ENCODE measurements at regions not wholly inside any gene's neighbourhood (a gene's known extent, or its start where the extent isn't known, plus 50 kb on each side); places are given as distances from the start of the nearest gene placed in this dataset.

GRCh38 chr10:6333973-6334372 is 131.2 kb downstream of the PFKFB3 start:
- no peaks in the 10 kb centered on the region for H3K79me1 ChIP-seq (ENCODE audit: low read length)
- no peak overlapping the region for H3K18ac ChIP-seq (ENCODE audit: low read length)
- no peak overlapping the region for H3K4me3 ChIP-seq (ENCODE audit: low read length)
- no peak overlapping the region for H2BK15ac ChIP-seq (replicated peaks; ENCODE audit: low read depth)
- no CpG with 5 or more reads among the region's 2 CpGs for WGBS (ENCODE audit: extremely low coverage, insufficient coverage, low lambda C conversion rate)
- no peak overlapping the region for H3K56ac ChIP-seq (ENCODE audit: low read length)
- H2BK5ac ChIP-seq (ENCODE audit: low read length): no peak overlapping the region
- H3K27ac ChIP-seq (ENCODE audit: low read depth, low read length): no peak overlapping the region
- no peak overlapping the region for H3K4ac ChIP-seq (ENCODE audit: low read depth, low read length)
- H3K27me3 ChIP-seq (ENCODE audit: insufficient read depth, low read length, poor library complexity): no peaks in the 10 kb centered on the region
- no peak overlapping the region for H4K5ac ChIP-seq (ENCODE audit: low read length)
- H3K79me2 ChIP-seq (ENCODE audit: control insufficient read depth, insufficient read depth, low read length): no peaks in the 10 kb centered on the region
- H3K36me3 ChIP-seq (ENCODE audit: control insufficient read depth, insufficient read depth, low read length): no peaks in the 10 kb centered on the region
- no peak overlapping the region for H3K4me2 ChIP-seq (ENCODE audit: low read length)
- H2AK5ac ChIP-seq (ENCODE audit: low read length): no peak overlapping the region
- no peak overlapping the region for H3K23ac ChIP-seq (ENCODE audit: low read length)
- H3K9ac ChIP-seq (ENCODE audit: low read length): no peak overlapping the region
- no peaks in the 10 kb centered on the region for H3K4me1 ChIP-seq (ENCODE audit: control insufficient read depth, low read depth, low read length)
- H4K8ac ChIP-seq (ENCODE audit: low read depth, low read length): no peak overlapping the region
- no peak for DNase-seq
- no peak overlapping the region for H2BK120ac ChIP-seq (ENCODE audit: low read depth, low read length)

GRCh38 chr10:6336016-6336415 is 133.3 kb downstream of the PFKFB3 start:
- DNase-seq: no peak
- no peak overlapping the region for H3K9ac ChIP-seq (ENCODE audit: low read length)
- no peak overlapping the region for H3K4me2 ChIP-seq (ENCODE audit: low read length)
- no peak overlapping the region for H2BK120ac ChIP-seq (ENCODE audit: low read depth, low read length)
- H3K18ac ChIP-seq (ENCODE audit: low read length): no peak overlapping the region
- no peaks in the 10 kb centered on the region for H3K4me1 ChIP-seq (ENCODE audit: control insufficient read depth, low read depth, low read length)
- H3K4ac ChIP-seq (ENCODE audit: low read depth, low read length): no peak overlapping the region
- H3K23ac ChIP-seq (ENCODE audit: low read length): no peak overlapping the region
- no peak overlapping the region for H2BK15ac ChIP-seq (replicated peaks; ENCODE audit: low read depth)
- no peaks in the 10 kb centered on the region for H3K27me3 ChIP-seq (ENCODE audit: insufficient read depth, low read length, poor library complexity)
- H4K5ac ChIP-seq (ENCODE audit: low read length): no peak overlapping the region
- H3K27ac ChIP-seq (ENCODE audit: low read depth, low read length): no peak overlapping the region
- H3K4me3 ChIP-seq (ENCODE audit: low read length): no peak overlapping the region
- no peak overlapping the region for H3K56ac ChIP-seq (ENCODE audit: low read length)
- no peaks in the 10 kb centered on the region for H3K79me1 ChIP-seq (ENCODE audit: low read length)
- H3K36me3 ChIP-seq (ENCODE audit: control insufficient read depth, insufficient read depth, low read length): no peaks in the 10 kb centered on the region
- no peaks in the 10 kb centered on the region for H3K79me2 ChIP-seq (ENCODE audit: control insufficient read depth, insufficient read depth, low read length)
- no peak overlapping the region for H2AK5ac ChIP-seq (ENCODE audit: low read length)
- H4K8ac ChIP-seq (ENCODE audit: low read depth, low read length): no peak overlapping the region
- H2BK5ac ChIP-seq (ENCODE audit: low read length): no peak overlapping the region
- WGBS (ENCODE audit: extremely low coverage, insufficient coverage, low lambda C conversion rate): no CpG with 5 or more reads among the region's 3 CpGs

GRCh38 chr10:6337382-6337781 is 134.7 kb downstream of the PFKFB3 start:
- Histone ChIP-seq H3K4me2 (ENCODE audit: low read length) (no peak overlapping the region), H3K27ac (ENCODE audit: low read depth, low read length) (no peak overlapping the region), H3K4me1 (ENCODE audit: control insufficient read depth, low read depth, low read length) (no peaks in the 10 kb centered on the region), H3K18ac (ENCODE audit: low read length) (no peak overlapping the region), H3K27me3 (ENCODE audit: insufficient read depth, low read length, poor library complexity) (no peaks in the 10 kb centered on the region), H3K79me1 (ENCODE audit: low read length) (no peaks in the 10 kb centered on the region), H2AK5ac (ENCODE audit: low read length) (no peak overlapping the region), H3K4me3 (ENCODE audit: low read length) (no peak overlapping the region), H3K56ac (ENCODE audit: low read length) (no peak overlapping the region), H2BK120ac (ENCODE audit: low read depth, low read length) (no peak overlapping the region), H2BK5ac (ENCODE audit: low read length) (no peak overlapping the region), H4K5ac (ENCODE audit: low read length) (no peak overlapping the region), H3K4ac (ENCODE audit: low read depth, low read length) (no peak overlapping the region), H3K23ac (ENCODE audit: low read length) (no peak overlapping the region), H3K9ac (ENCODE audit: low read length) (no peak overlapping the region), H3K79me2 (ENCODE audit: control insufficient read depth, insufficient read depth, low read length) (no peaks in the 10 kb centered on the region), H2BK15ac (replicated peaks; ENCODE audit: low read depth) (no peak overlapping the region), H3K36me3 (ENCODE audit: control insufficient read depth, insufficient read depth, low read length) (no peaks in the 10 kb centered on the region), H4K8ac (ENCODE audit: low read depth, low read length) (no peak overlapping the region)
- DNase-seq: no peak
- no CpG with 5 or more reads among the region's 6 CpGs for WGBS (ENCODE audit: extremely low coverage, insufficient coverage, low lambda C conversion rate)

- DNase-seq: no peak
- no peak overlapping the region for H3K4me3 ChIP-seq (ENCODE audit: low read length)
Observed at GRCh38 chr10:6338361-6338760, 135.6 kb downstream of the PFKFB3 start.

GRCh38 chr10:6339891-6340290 is 137.2 kb downstream of the PFKFB3 start:
- no peak overlapping the region for H3K4me3 ChIP-seq (ENCODE audit: low read length)
- H3K4me1 ChIP-seq (ENCODE audit: control insufficient read depth, low read depth, low read length): no peaks in the 10 kb centered on the region
- H3K27me3 ChIP-seq (ENCODE audit: insufficient read depth, low read length, poor library complexity): no peaks in the 10 kb centered on the region
- no peaks in the 10 kb centered on the region for H3K79me2 ChIP-seq (ENCODE audit: control insufficient read depth, insufficient read depth, low read length)
- no peak overlapping the region for H3K4ac ChIP-seq (ENCODE audit: low read depth, low read length)
- no peak overlapping the region for H2BK120ac ChIP-seq (ENCODE audit: low read depth, low read length)
- no peak overlapping the region for H3K27ac ChIP-seq (ENCODE audit: low read depth, low read length)
- no peaks in the 10 kb centered on the region for H3K79me1 ChIP-seq (ENCODE audit: low read length)
- H3K18ac ChIP-seq (ENCODE audit: low read length): no peak overlapping the region
- no peak overlapping the region for H3K56ac ChIP-seq (ENCODE audit: low read length)
- H2AK5ac ChIP-seq (ENCODE audit: low read length): no peak overlapping the region
- H3K4me2 ChIP-seq (ENCODE audit: low read length): no peak overlapping the region
- no peaks in the 10 kb centered on the region for H3K36me3 ChIP-seq (ENCODE audit: control insufficient read depth, insufficient read depth, low read length)
- no peak overlapping the region for H3K23ac ChIP-seq (ENCODE audit: low read length)
- no peak overlapping the region for H3K9ac ChIP-seq (ENCODE audit: low read length)
- no peak overlapping the region for H2BK5ac ChIP-seq (ENCODE audit: low read length)
- no peak overlapping the region for H2BK15ac ChIP-seq (replicated peaks; ENCODE audit: low read depth)
- H4K5ac ChIP-seq (ENCODE audit: low read length): no peak overlapping the region
- no peak for DNase-seq
- no CpG with 5 or more reads among the region's 5 CpGs for WGBS (ENCODE audit: extremely low coverage, insufficient coverage, low lambda C conversion rate)
- no peak overlapping the region for H4K8ac ChIP-seq (ENCODE audit: low read depth, low read length)

More at GRCh38 chr10:6338361-6338760, 135.6 kb downstream of the PFKFB3 start:
- H3K4ac ChIP-seq (ENCODE audit: low read depth, low read length): no peak overlapping the region
- no peak overlapping the region for H3K9ac ChIP-seq (ENCODE audit: low read length)
- H4K8ac ChIP-seq (ENCODE audit: low read depth, low read length): no peak overlapping the region
- no peaks in the 10 kb centered on the region for H3K79me2 ChIP-seq (ENCODE audit: control insufficient read depth, insufficient read depth, low read length)
- H3K23ac ChIP-seq (ENCODE audit: low read length): no peak overlapping the region
- H3K56ac ChIP-seq (ENCODE audit: low read length): no peak overlapping the region
- no peak overlapping the region for H3K18ac ChIP-seq (ENCODE audit: low read length)
- no peak overlapping the region for H2BK5ac ChIP-seq (ENCODE audit: low read length)
- H3K36me3 ChIP-seq (ENCODE audit: control insufficient read depth, insufficient read depth, low read length): no peaks in the 10 kb centered on the region
- no peaks in the 10 kb centered on the region for H3K79me1 ChIP-seq (ENCODE audit: low read length)
- H2AK5ac ChIP-seq (ENCODE audit: low read length): no peak overlapping the region
- H3K4me2 ChIP-seq (ENCODE audit: low read length): no peak overlapping the region
- H4K5ac ChIP-seq (ENCODE audit: low read length): no peak overlapping the region
- no peaks in the 10 kb centered on the region for H3K27me3 ChIP-seq (ENCODE audit: insufficient read depth, low read length, poor library complexity)
- H2BK120ac ChIP-seq (ENCODE audit: low read depth, low read length): no peak overlapping the region
- WGBS (ENCODE audit: extremely low coverage, insufficient coverage, low lambda C conversion rate): no CpG with 5 or more reads among the region's 7 CpGs
- H3K27ac ChIP-seq (ENCODE audit: low read depth, low read length): no peak overlapping the region
- H2BK15ac ChIP-seq (replicated peaks; ENCODE audit: low read depth): no peak overlapping the region
- H3K4me1 ChIP-seq (ENCODE audit: control insufficient read depth, low read depth, low read length): no peaks in the 10 kb centered on the region

GRCh38 chr10:6342096-6342685 is 139.5 kb downstream of the PFKFB3 start:
- Histone ChIP-seq H4K8ac (ENCODE audit: low read depth, low read length) (no peak overlapping the region), H3K9ac (ENCODE audit: low read length) (no peak overlapping the region), H3K79me1 (ENCODE audit: low read length) (no peaks in the 10 kb centered on the region), H3K27me3 (ENCODE audit: insufficient read depth, low read length, poor library complexity) (no peaks in the 10 kb centered on the region), H3K4me2 (ENCODE audit: low read length) (no peak overlapping the region), H2AK5ac (ENCODE audit: low read length) (no peak overlapping the region), H2BK120ac (ENCODE audit: low read depth, low read length) (no peak overlapping the region), H2BK5ac (ENCODE audit: low read length) (no peak overlapping the region), H3K23ac (ENCODE audit: low read length) (no peak overlapping the region), H4K5ac (ENCODE audit: low read length) (no peak overlapping the region), H3K56ac (ENCODE audit: low read length) (no peak overlapping the region), H3K4me1 (ENCODE audit: control insufficient read depth, low read depth, low read length) (no peaks in the 10 kb centered on the region), H2BK15ac (replicated peaks; ENCODE audit: low read depth) (no peak overlapping the region), H3K18ac (ENCODE audit: low read length) (no peak overlapping the region), H3K27ac (ENCODE audit: low read depth, low read length) (no peak overlapping the region), H3K4me3 (ENCODE audit: low read length) (no peak overlapping the region), H3K4ac (ENCODE audit: low read depth, low read length) (no peak overlapping the region), H3K79me2 (ENCODE audit: control insufficient read depth, insufficient read depth, low read length) (no peaks in the 10 kb centered on the region), H3K36me3 (ENCODE audit: control insufficient read depth, insufficient read depth, low read length) (no peaks in the 10 kb centered on the region)
- no peak for DNase-seq
- WGBS (ENCODE audit: extremely low coverage, insufficient coverage, low lambda C conversion rate): no CpG with 5 or more reads among the region's 10 CpGs

Measured in mesendoderm (in vitro differentiated cells).